OCI-LY7 (cell line): ENCODE measurements at regions not wholly inside any gene's neighbourhood (a gene's known extent, or its start where the extent isn't known, plus 50 kb on each side); places are given as distances from the start of the nearest gene placed in this dataset.

Experiments used
- BruUV-seq: library from RNA; stranded (reverse); fragments of 400-500 nt; replicated peaks from 2 replicates; lab custom pipeline; 2021; lab: Mats Ljungman, UMichigan
- CTCF ChIA-PET: fragments of 300-600 bp; sonication (Branson Sonifier 250); formaldehyde crosslinking; loops from one replicate; lab custom pipeline; 2022; ENCODE audit warnings: antibody characterized with exemption; ENCODE audit not compliant: unreplicated experiment; lab: Charles Lee
- POLR2A ChIA-PET: fragments of 300-600 bp; sonication (Branson Sonifier 250); formaldehyde crosslinking; loops from one replicate; lab custom pipeline; 2022; ENCODE audit warnings: antibody characterized with exemption; lab: Charles Lee
- DNase-seq: peaks from one replicate; pipeline ENCODE4 v3.0.0-alpha.2; 2015; ENCODE audit warnings: low spot score
- H2AFZ ChIP-seq: fragments of 200-600 bp; sonication (generic), shearing (Covaris generic); 2 replicates; pipeline ENCODE4 v1.6.1; 2014; ENCODE audit warnings: mild to moderate bottlenecking, antibody characterized with exemption, low read length, moderate library complexity
- H3K27ac ChIP-seq: fragments of 200-600 bp; sonication (generic); 2 replicates; pipeline ENCODE4 v1.5.1; 2014; ENCODE audit warnings: mixed run types, low read depth, mild to moderate bottlenecking, moderate library complexity, low read length, inconsistent platforms; ENCODE audit not compliant: poor library complexity, severe bottlenecking
- H3K36me3 ChIP-seq: fragments of 200-600 bp; sonication (generic); 2 replicates; pipeline ENCODE4 v1.6.1; 2014; ENCODE audit warnings: mild to moderate bottlenecking, antibody characterized with exemption, low read length, moderate library complexity, mixed read lengths; ENCODE audit not compliant: insufficient read depth
- H3K4me1 ChIP-seq: fragments of 200-600 bp; sonication (generic); 2 replicates; pipeline ENCODE4 v1.5.1; 2014; ENCODE audit warnings: mild to moderate bottlenecking, low read length; ENCODE audit not compliant: insufficient read depth, poor library complexity, severe bottlenecking
- H3K4me2 ChIP-seq: fragments of 200-600 bp; sonication (generic); 2 replicates; pipeline ENCODE4 v1.6.1; 2014; ENCODE audit warnings: mild to moderate bottlenecking, low read length
- H3K4me3 ChIP-seq: fragments of 200-600 bp; sonication (generic); 2 replicates; pipeline ENCODE4 v1.5.1; 2014; ENCODE audit warnings: mild to moderate bottlenecking, low read depth, low read length; ENCODE audit not compliant: poor library complexity, severe bottlenecking
- H3K79me2 ChIP-seq: fragments of 200-600 bp; sonication (generic); 2 replicates; pipeline ENCODE4 v1.6.1; 2016; ENCODE audit warnings: low read depth, mild to moderate bottlenecking, low read length, moderate library complexity, mixed read lengths; ENCODE audit not compliant: insufficient read depth
- H3K9me2 ChIP-seq: fragments of 200-600 bp; sonication (generic); 2 replicates; pipeline ENCODE4 v1.6.1; 2016; ENCODE audit warnings: mild to moderate bottlenecking, low read length, mixed read lengths; ENCODE audit not compliant: insufficient read depth
- H3K9me3 ChIP-seq: fragments of 200-600 bp; sonication (generic); 2 replicates; pipeline ENCODE4 v1.6.1; 2014; ENCODE audit warnings: mild to moderate bottlenecking, mixed run types, low read length, mixed read lengths
- H4K20me1 ChIP-seq: fragments of 200-600 bp; sonication (generic); 2 replicates; pipeline ENCODE4 v1.6.1; 2014; ENCODE audit warnings: mild to moderate bottlenecking, antibody characterized with exemption, low read length, moderate library complexity, mixed read lengths; ENCODE audit not compliant: insufficient read depth
- CTCF ChIP-seq: fragments of 200-600 bp; sonication (generic); conservative IDR thresholded peaks from 2 replicates; pipeline ENCODE4 v1.5.1; 2014; ENCODE audit warnings: mild to moderate bottlenecking, antibody characterized with exemption, low read length, moderate library complexity, mixed read lengths
- EZH2phosphoT487 ChIP-seq: fragments of 200-600 bp; sonication (generic); IDR thresholded peaks from 2 replicates; pipeline ENCODE4 v1.6.1; 2018; ENCODE audit warnings: low read depth, borderline replicate concordance, mild to moderate bottlenecking, mixed run types, antibody characterized with exemption, low read length, moderate library complexity, mixed read lengths
- intact Hi-C: fragments of 100-400 bp; cut with micrococcal nuclease; formaldehyde crosslinking; loops from one replicate; pipeline ENCODE4 v1.10.0; 2022; ENCODE audit not compliant: unreplicated experiment

GRCh38 chr1:113275083-113275482, 115.2 kb upstream of the MAGI3 start:
- ChIA-PET POLR2A (no interaction called here), CTCF (no interaction called here)
- Histone ChIP-seq H3K4me2 (no peak overlapping the region), H3K9me2 (no peaks in the 10 kb centered on the region), H3K36me3 (no peaks in the 10 kb centered on the region), H3K79me2 (no peaks in the 10 kb centered on the region), H3K9me3 (no peaks in the 10 kb centered on the region), H3K4me3 (no peak overlapping the region), H3K4me1 (no peaks in the 10 kb centered on the region), H2AFZ (no peak overlapping the region), H4K20me1 (no peaks in the 10 kb centered on the region), H3K27ac (no peak overlapping the region)
- no peak for TF ChIP-seq CTCF
- TF ChIP-seq EZH2phosphoT487 = no peak
- intact Hi-C loops = no loop called here
- BruUV-seq = no TSS peak
- DNase-seq = no peak

GRCh38 chr1:113275691-113276090, 114.6 kb upstream of the MAGI3 start:
- no peak overlapping the region for H3K4me3 ChIP-seq
- TF ChIP-seq EZH2phosphoT487 (no peak), CTCF (no peak)
- no peak overlapping the region for H3K4me2 ChIP-seq
- no peaks in the 10 kb centered on the region for H3K4me1 ChIP-seq
- H3K9me2 ChIP-seq = no peaks in the 10 kb centered on the region
- H3K79me2 ChIP-seq = no peaks in the 10 kb centered on the region
- no TSS peak for BruUV-seq
- ChIA-PET POLR2A (interaction anchor here (0.6 kb wide), 1 partner anchor 411 kb away, joined by 3 read pairs; no protein-coding TSS in a partner anchor), CTCF (no interaction called here)
- intact Hi-C loops = no loop called here
- H2AFZ ChIP-seq = no peak overlapping the region
- no peaks in the 10 kb centered on the region for H3K9me3 ChIP-seq
- no peak for DNase-seq
- H3K27ac ChIP-seq = no peak overlapping the region
- H3K36me3 ChIP-seq = no peaks in the 10 kb centered on the region
- no peaks in the 10 kb centered on the region for H4K20me1 ChIP-seq

- H3K4me2 ChIP-seq = no peak overlapping the region
- DNase-seq = no peak
- no peak overlapping the region for H2AFZ ChIP-seq
- no peaks in the 10 kb centered on the region for H3K79me2 ChIP-seq
- no peaks in the 10 kb centered on the region for H3K4me1 ChIP-seq
- H4K20me1 ChIP-seq = no peaks in the 10 kb centered on the region
- H3K4me3 ChIP-seq = no peak overlapping the region
- no TSS peak for BruUV-seq
- TF ChIP-seq EZH2phosphoT487 (no peak), CTCF (no peak)
- ChIA-PET POLR2A (no interaction called here), CTCF (no interaction called here)
- H3K9me3 ChIP-seq = no peaks in the 10 kb centered on the region
- no peak overlapping the region for H3K27ac ChIP-seq
- intact Hi-C loops = no loop called here
- no peaks in the 10 kb centered on the region for H3K36me3 ChIP-seq
- H3K9me2 ChIP-seq = no peaks in the 10 kb centered on the region
Measured at GRCh38 chr1:113276507-113276906, 113.8 kb upstream of the MAGI3 start.
